RWPE1 (cell line): ENCODE measurements at regions not wholly inside any gene's neighbourhood (a gene's known extent, or its start where the extent isn't known, plus 50 kb on each side); places are given as distances from the start of the nearest gene placed in this dataset.

ENCODE experiments used
- CTCF ChIA-PET: fragments of 350-600 bp; sonication (Branson Sonifier 250); formaldehyde crosslinking; extraction: SDS; loops from one replicate; lab custom pipeline; 2021; lab: Yijun Ruan, JAX
- POLR2A ChIA-PET: fragments of 400-600 bp; formaldehyde crosslinking; extraction: SDS; loops from one replicate; lab custom pipeline; 2020; ENCODE audit warnings: antibody characterized with exemption; ENCODE audit not compliant: low non-redundant PET; lab: Yijun Ruan, JAX
- DNase-seq: peaks from one replicate; pipeline ENCODE4 v3.0.0; 2012; ENCODE audit warnings: low spot score
- H3K27ac ChIP-seq: fragments of 450-650 bp; 2 replicates; pipeline ENCODE4 v1.5.1; 2017
- TF ChIP-seq, protein P1 (sequence below): fragments of 450-650 bp; conservative IDR thresholded peaks from 2 replicates; pipeline ENCODE4 v1.5.1; 2017; ENCODE audit warnings: low read depth, mild to moderate bottlenecking

DNA sequence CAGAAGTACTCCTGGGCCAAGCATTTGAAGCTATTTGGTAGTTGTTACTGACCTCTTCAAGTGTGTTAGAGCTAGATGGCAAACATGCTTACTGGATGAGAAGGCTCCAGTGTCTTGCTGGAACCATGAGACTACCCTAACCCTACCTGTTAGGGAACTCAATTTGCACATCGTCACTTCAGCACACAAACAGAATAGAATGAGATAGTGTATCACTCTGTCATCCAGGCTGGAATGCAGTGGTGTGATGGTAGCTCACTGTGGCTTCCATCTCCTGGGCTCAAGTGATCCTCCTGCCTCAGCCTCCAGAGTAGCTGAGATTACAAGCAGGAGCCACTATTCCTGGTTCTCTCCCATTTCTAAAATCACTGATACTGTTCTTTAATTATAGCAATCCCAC lies 417.0 kb upstream of the ATXN7L3B start:
- ChIA-PET CTCF (interaction anchor here (0.7 kb wide), 1 partner anchor 99 kb away, joined by 3 read pairs; no protein-coding TSS in a partner anchor), POLR2A (no interaction called here)
- TF ChIP-seq, protein P1, sequence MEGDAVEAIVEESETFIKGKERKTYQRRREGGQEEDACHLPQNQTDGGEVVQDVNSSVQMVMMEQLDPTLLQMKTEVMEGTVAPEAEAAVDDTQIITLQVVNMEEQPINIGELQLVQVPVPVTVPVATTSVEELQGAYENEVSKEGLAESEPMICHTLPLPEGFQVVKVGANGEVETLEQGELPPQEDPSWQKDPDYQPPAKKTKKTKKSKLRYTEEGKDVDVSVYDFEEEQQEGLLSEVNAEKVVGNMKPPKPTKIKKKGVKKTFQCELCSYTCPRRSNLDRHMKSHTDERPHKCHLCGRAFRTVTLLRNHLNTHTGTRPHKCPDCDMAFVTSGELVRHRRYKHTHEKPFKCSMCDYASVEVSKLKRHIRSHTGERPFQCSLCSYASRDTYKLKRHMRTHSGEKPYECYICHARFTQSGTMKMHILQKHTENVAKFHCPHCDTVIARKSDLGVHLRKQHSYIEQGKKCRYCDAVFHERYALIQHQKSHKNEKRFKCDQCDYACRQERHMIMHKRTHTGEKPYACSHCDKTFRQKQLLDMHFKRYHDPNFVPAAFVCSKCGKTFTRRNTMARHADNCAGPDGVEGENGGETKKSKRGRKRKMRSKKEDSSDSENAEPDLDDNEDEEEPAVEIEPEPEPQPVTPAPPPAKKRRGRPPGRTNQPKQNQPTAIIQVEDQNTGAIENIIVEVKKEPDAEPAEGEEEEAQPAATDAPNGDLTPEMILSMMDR: no peak
- no peak overlapping the region for H3K27ac ChIP-seq
- DNase-seq: no peak

DNA sequence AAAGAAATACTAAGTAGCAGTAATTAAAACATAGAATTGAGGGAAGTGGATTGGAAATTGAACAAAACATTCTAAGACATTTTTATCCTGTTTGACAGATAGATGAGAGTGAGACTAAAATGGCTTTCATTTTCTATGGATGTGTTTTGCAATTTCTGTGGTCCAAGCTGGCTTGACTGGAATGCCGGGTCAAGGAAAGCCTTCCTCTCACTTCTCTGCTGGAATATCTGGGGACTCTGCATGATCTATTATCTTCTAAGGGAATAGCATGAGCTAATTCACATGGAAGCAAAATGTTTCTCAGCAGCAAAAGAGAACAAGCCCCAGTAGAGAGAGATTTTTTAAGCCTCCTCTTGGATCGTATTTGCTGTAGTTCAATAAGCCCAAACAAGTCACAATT lies 407.9 kb upstream of the ATXN7L3B start:
- DNase-seq: no peak
- ChIA-PET CTCF (no interaction called here), POLR2A (no interaction called here)
- TF ChIP-seq, protein P1: no peak
- H3K27ac ChIP-seq: no peak overlapping the region

DNA sequence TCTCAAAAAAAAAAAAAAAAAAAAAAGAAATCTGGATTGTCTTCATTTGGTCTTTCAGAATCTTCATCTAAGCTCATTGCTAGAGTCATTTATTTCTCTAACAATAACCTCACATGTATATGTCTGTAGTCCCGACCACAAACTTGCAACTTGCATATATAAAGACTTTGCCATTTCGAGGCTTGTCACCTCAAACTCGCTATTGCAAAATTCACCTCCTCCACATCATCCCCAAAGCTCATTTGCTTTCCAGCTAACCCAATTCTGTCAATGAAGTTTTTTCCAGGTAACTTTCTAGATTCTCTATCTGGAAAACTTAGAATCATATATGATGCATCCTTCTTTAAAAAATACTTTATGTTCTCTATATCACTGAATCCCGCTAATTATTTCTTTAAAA lies 393.2 kb upstream of the ATXN7L3B start:
- TF ChIP-seq, protein P1: no peak
- POLR2A ChIA-PET: no interaction called here
- no peak overlapping the region for H3K27ac ChIP-seq
- CTCF ChIA-PET: no interaction called here
- DNase-seq: no peak

DNA sequence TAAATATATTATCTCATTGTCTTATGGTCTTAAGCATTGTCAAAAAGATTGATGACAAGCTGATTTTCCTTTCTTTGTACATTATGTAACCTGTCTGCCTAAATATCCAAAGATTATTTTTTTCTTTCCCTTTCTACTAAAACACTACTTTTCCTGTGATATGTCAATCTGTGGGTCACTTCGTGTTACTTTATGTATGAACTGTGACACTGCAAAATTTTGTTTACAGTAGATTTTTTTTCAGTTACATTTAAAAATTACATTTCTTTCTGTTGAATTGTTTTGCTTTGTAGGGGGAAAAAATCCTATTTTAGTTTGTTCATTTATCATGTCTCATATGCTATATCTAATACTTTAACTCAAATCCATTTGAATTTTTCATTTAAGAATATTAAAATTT lies 392.3 kb upstream of the ATXN7L3B start:
- no peak for DNase-seq
- POLR2A ChIA-PET: no interaction called here
- CTCF ChIA-PET: interaction anchor here (0.7 kb wide), 1 partner anchor 12 kb away, joined by 4 read pairs; no protein-coding TSS in a partner anchor
- no peak overlapping the region for H3K27ac ChIP-seq
- TF ChIP-seq, protein P1: no peak

DNA sequence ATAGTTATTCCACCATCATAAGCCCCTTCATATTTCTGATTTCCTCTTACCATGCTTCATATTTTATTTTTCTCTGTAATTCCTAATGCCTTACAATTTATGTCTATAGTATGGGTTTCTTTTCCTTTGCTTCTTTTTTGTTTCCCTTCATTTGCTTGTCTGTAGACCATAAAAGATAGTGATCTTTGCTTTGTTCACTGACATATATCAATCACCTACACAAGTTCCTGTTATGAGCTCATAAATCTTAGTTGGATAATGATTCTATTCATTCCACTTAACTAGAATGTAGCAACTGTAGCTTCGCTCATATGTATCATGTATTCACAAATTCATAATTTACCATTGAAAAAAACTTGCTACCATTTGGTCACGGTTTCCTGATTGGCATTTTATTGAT lies 388.8 kb upstream of the ATXN7L3B start:
- no peak overlapping the region for H3K27ac ChIP-seq
- CTCF ChIA-PET: no interaction called here
- DNase-seq: no peak
- POLR2A ChIA-PET: no interaction called here
- TF ChIP-seq, protein P1: no peak

DNA sequence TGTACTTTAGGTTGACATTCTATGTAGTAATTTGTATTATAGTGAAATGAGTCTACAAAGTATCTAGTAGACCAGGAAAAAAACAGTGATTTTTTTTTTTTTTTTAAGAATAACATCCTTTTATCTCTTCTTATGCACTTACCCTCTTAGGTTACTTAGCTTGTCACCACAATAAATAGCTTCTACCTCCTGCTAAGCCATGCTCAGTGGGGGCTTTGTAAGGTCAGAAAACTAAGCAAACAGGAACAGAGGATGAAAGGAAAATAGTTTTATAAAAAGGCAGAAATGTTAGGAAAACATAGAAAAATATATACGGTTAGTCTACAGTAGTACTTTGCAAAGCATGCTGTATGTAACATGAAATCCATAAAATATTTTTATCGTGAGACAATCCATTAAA lies 385.3 kb upstream of the ATXN7L3B start:
- CTCF ChIA-PET: interaction anchor here (0.7 kb wide), 1 partner anchor 459 kb away, joined by 5 read pairs; no protein-coding TSS in a partner anchor
- TF ChIP-seq, protein P1: no peak
- POLR2A ChIA-PET: no interaction called here
- no peak for DNase-seq
- no peak overlapping the region for H3K27ac ChIP-seq
